Iris pigment epithelial cell (primary cell): ENCODE measurements at regions not wholly inside any gene's neighbourhood (a gene's known extent, or its start where the extent isn't known, plus 50 kb on each side); places are given as distances from the start of the nearest gene placed in this dataset.

ENCODE experiments used
- DNase-seq: peaks from one replicate; pipeline ENCODE4 v3.0.0-alpha.2; 2011; ENCODE audit warnings: low read depth

DNA sequence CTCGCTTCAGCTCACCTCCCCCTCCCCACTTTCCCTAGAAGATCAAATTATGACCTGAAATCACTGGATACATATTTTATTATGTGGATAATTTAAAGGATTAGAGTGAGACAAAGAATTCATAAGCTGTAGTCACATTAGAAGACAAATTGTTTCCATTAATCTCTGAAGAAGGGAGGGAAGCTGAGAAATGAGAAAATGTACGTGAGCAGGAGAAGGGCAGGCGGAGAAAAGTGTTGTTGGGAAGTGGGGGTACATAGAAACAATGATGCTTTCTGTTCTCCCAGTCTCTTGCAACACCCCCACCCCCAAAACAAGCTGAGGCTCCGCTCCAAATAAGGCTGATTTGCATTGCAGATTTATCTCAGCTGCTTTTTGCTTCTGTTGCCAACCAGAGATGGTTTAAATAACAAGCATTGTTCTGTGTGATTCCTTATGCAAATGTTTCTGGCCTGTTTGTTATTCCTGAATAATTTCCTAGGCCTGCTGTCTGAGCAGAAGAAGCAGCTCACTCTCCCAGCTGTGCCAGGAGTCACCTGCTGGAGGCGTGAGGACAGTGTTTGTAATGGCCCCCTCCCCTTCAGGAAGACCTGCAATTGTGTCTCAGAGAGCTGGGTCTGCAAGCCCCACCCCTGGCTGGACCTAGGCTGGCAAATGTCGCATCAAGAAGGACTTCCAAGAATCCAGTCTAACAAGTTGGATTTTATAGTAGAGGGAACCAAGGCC, 121.8 kb upstream of the TNR start:
- no peak for DNase-seq

DNA sequence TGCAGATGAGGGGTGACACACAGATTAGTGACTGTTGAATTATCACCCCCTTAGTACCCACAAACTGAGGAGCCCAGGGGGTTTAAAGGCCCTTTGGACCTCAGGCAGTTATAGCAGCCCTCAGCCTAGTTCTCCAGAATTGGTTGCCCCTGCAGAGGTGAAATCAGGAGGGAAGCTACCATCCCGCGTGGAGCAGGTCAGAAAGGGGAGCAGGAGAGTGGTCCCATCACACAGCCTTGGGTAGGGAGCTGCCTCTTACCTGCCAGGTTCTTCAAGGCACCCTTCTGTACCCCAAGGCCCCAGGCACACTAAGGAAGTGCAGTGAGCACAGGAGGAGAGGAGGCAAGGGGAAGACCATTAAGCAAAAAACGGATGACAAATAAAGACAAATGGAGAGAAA, 121.2 kb upstream of the TNR start:
- DNase-seq: no peak

DNA sequence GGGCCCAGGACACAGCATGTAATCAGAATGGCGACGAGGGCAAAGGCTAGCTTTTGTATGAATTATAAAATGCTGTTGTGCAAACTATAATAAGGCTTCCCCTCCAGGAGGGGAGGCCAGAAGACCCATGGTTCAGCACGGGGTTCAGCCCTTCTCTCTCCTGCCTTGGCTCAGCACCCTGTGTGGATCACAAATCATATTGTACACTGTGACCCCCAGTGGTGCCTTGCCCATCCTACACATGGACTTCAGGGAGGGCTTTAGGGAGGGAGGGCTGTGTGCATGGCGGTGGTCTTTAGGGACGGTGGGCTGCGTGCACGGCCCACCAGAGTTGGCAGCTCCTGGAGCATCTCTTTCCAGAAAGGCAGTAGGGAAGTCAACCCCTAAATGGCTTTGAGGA, 120.8 kb upstream of the TNR start:
- no peak for DNase-seq

DNA sequence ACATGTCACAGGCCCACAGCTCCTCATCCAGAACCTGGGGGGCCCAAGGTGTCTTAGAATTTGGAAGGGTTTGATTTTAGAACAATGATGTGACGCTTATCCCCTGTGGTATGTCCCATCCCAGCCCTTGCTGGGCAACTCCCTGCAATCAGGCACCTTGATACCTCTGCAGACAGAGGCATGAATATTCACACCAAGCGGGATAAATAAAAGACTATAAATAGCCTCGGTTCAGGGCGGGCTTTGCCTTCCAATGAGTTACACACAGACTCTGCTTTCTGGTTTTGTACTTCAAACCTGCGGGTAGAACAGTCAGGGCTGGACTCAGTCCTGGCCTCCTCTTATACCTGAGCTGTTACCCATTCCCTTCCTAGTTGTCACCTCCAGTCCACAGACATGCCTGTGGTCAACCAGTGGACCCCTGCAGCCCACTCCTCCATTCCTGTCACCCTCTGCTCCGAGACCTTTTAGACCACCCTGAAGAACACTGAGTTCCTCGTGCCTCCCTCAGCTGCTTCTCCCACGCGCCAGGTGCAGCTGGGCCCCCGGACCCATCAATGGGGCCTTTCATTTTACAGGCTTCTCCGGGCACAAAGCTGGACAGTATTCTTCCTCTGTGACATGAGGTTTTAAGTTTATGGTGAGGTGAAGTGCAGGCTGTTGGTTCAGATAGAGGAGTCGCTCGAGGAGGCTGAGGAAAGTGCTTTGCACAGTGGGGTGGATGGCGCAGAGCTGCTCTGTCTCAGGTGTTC, 120.1 kb upstream of the TNR start:
- DNase-seq: no peak

DNA sequence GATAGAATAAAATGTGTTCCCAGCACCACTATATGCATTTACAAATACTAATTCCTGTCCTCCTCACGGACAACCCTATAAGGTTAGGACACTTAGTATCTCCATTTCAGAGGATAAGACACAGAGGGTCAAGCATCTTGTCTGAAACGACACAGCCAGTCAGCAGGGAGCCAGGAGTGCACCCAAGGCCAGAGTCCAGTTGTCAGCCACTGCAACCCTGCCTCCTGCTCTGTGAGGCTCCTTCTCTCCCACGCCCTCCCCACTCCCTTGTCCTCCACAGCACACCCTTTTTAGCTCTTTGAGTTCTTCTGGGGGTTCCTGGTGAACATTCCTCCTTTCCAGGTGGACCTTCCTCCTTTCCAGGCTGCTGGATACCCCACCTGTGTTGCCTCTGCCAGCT, 119.0 kb upstream of the TNR start:
- DNase-seq: no peak

DNA sequence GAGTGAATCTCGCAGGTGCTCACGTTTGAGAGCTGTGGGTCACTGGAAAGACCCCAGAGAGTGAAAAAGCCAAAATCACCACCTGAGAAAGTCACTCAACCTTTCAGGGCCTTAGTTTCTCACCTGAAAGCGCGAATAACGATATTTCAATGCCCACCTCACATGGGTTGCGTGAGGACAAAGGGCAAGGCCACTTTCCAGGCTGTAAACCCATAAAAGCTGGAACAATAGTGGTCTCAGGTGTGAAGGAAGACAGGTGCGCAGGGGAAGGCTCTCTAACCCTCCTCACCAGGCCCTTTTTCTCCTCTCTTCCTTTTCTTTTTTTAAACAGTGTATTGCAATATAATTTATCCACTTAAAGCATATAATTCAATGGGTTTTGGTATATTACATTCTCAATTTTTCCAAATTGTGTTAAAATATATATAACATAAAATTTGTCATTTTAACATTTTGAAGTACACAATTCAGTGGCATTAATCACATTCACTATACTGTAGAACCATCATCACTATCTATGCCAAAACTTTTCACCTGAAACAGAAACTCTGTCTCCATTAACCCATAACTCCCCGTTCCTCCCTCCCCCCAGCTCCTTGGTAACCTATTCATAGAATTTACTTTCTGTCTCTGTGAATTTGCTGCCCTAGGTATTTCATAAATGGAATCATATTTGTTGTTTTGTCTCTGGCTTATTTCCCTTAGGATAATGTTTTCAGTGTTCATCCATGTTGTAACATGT, 118.4 kb upstream of the TNR start:
- DNase-seq: no peak

DNA sequence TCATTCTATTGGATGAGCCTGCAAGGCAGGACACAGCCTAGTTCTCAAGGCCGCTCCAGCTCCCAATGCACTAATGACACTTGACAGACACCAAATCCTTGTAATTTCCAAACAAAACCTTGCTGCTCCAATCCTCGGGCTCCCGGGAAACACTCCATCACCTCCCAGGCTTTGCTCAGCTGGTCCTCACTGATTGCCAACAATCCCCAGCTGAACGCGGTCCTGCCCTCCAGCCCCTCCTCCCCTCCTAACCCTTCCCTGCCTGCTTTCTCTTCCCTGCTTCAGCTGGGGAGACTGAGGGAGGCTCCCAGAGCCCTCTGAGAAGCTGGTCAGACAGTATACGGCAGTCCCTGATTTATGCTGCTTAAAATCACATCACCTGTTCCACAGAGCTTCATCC, 114.4 kb upstream of the TNR start:
- no peak for DNase-seq

DNA sequence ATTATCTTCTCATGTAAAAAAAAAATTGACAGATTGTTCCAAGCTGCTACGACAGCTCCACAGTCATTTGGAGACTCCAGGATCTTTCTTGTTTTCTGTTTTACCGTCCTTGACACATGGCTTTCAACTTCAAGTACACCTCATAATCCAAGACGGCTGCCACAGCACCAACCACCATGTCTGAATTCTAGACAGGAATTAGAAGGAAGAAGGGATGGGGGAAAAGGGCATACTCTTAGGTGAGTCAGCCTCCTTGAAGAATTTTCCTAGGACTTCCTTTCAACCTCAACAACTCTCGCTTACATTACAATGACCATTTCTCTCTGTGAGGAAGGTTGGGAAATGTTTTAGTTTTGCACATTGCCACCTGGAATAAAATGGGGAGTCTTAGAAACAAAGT, 110.3 kb upstream of the TNR start:
- no peak for DNase-seq

GRCh38 chr1:175851749-175852148, 108.4 kb upstream of the TNR start:
- DNase-seq: no peak

- DNase-seq: no peak
Observed at GRCh38 chr1:175848329-175848728, 104.9 kb upstream of the TNR start.

GRCh38 chr1:175845985-175846384, 102.6 kb upstream of the TNR start:
- DNase-seq: no peak

DNA sequence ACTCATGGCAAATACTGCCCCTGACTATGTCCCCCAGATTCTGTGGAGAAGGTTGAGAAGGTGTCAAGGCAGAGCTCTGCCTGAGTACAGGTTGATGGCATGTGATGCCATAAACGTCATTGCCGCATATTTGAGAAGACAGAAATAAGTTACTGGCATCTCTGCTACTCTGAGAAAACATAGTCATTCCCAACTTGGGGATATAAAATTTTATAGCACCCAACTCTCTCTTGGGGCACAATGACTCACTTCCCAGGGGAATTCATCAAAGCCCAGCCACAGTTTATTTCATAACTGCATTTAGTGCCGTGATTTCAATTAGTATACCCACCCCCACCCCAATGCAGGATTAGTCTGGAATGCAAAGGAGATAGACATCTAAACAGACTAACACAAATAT, 101.9 kb upstream of the TNR start:
- no peak for DNase-seq

GRCh38 chr1:175844877-175845276, 101.5 kb upstream of the TNR start:
- no peak for DNase-seq

- no peak for DNase-seq
Observed at GRCh38 chr1:175842550-175842949, 99.2 kb upstream of the TNR start.

DNA sequence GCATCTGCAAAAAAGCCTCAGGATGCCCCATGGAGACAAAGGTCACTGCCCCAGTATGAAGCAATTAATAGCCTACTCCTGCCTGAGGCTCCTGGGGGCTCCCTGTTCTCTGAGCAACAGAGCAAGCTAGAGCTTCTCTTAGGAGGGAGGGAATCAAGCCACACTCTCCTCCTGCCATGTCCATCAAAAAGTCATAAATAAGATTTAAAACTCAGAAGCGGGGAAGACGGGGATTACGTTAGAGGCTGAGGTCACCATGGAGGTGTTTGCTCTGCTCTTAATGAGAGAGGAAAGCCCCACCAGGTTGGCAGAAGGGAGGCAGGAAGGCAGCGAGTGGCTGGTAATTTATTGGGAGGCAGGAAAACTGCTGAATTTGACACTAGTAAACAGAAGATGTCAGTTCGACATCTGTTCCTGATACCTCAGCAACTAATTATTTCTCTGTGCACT, 98.4 kb upstream of the TNR start:
- DNase-seq: no peak

DNA sequence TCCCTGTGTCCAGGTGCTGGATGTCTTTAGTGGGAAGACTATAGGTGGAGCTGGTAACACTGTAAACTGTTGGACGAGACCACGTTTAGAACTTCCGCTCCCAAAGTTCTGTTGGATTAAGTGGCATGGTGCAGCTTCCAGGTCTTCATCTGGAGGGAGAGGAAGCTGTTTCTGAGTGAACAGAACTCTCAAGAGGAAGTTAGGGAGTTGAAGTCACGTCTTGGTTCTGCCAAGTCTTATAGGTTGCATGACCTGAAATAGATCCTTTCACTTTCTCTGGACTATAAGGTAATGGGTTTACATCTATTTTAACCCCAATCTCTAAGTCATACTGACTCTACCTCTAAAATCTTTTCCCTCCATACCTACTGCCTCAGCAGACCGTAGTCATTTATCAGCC, 97.4 kb upstream of the TNR start:
- DNase-seq: no peak

DNA sequence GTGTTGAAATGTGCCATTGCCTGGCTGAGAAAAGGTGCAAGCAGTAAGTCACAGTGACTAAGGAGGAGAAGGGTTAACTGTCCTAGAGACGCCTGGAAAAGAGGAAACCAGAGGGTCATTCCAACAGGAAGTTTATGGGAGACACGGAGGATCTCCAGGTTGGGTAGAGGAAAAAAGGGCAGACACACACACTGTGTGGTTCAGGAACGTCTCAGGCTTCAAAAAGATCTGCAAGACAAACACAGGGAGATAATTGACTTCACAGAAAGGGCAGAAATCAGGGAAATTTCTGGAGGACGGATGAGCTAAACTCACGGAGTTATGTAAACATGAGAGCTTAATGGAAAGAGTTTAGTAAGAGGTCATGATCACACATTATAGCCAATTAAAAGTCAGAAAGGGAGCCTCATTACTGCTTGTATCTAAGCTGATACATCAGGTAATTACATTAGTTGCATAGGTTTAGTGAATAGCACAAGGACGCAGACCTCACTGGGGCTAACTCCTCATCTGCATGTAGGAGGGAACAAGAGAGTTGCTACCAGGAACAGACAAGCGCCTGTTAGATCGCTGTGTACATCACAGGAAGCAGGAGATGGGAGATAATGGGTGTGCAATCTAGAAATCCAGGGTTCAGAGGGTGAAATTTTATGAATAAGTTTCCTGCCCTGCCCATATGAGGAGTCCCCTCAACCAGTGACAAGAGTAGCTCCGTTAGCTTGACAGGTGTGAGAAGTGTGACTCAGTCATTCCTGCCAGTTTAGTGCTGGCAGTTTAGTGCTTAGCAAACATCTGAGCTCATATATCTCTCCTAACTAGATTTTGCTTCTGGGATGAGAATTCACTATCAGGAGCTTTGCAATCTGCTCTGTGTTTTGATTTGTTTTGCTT, 96.6 kb upstream of the TNR start:
- peak; percentile 53 for DNase-seq

- DNase-seq: no peak
Observed at GRCh38 chr1:175834597-175834996, 91.2 kb upstream of the TNR start.

GRCh38 chr1:175833951-175834350, 90.6 kb upstream of the TNR start:
- DNase-seq: no peak

GRCh38 chr1:175833502-175833901, 90.1 kb upstream of the TNR start:
- no peak for DNase-seq

GRCh38 chr1:175830500-175830899, 87.1 kb upstream of the TNR start:
- DNase-seq: no peak

DNA sequence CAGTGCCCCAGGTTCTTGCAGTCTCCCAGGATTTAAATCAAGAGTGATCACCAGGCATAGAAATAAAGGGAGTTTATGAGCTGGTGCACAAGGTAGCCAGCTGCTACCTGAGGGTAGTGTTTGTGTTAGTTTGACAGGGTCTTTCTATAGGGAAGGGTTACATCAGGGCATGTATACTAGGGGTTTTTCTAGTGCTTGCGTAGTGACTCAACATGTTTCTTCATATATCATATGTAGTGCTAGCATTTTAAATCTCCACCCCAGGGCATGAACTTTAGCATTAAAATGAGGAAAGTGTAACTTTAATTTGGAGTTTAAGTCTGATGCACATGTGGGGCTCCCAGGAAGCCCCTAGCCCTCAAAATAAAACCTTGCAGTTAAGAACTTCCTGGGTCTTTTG, 86.5 kb upstream of the TNR start:
- no peak for DNase-seq
